GM20431 (cell line): ENCODE measurements at regions not wholly inside any gene's neighbourhood (a gene's known extent, or its start where the extent isn't known, plus 50 kb on each side); places are given as distances from the start of the nearest gene placed in this dataset.
"Not testable (repeated sequence)": the region's sequence is repeated elsewhere in the genome, so short reads cannot be mapped to it uniquely, and the experiment has no call there.

Experiments
- in situ Hi-C: fragments of 300-500 bp; cut with MseI, MboI; formaldehyde crosslinking; loops from one replicate; pipeline ENCODE4 v1.15.0; 2020; ENCODE audit warnings: low sequenced_read_pairs; ENCODE audit not compliant: unreplicated experiment

GRCh38 chr10:123269017-123269552 lies 114.9 kb downstream of the BUB3 start:
- in situ Hi-C loops: no loop called here

- in situ Hi-C loops: no loop called here
Observed at GRCh38 chr10:123269675-123270074, 115.5 kb downstream of the BUB3 start.

GRCh38 chr10:123270221-123270620 lies 116.0 kb downstream of the BUB3 start:
- in situ Hi-C loops: no loop called here

- in situ Hi-C loops: no loop called here
Observed at GRCh38 chr10:123270806-123271205, 116.6 kb downstream of the BUB3 start.

GRCh38 chr10:123272171-123272570 lies 118.0 kb downstream of the BUB3 start:
- in situ Hi-C loops: no loop called here

- in situ Hi-C loops: no loop called here
Observed at GRCh38 chr10:123274306-123275135, 120.3 kb downstream of the BUB3 start.

GRCh38 chr10:123275136-123275564 lies 120.9 kb downstream of the BUB3 start:
- in situ Hi-C loops: no loop called here

- in situ Hi-C loops: no loop called here
Observed at GRCh38 chr10:123278445-123278844, 124.2 kb downstream of the BUB3 start.

GRCh38 chr10:123283371-123283770 lies 129.2 kb downstream of the BUB3 start:
- in situ Hi-C loops: not testable (repeated sequence)

- in situ Hi-C loops: no loop called here
Observed at GRCh38 chr10:123284022-123284421, 129.8 kb downstream of the BUB3 start.

- in situ Hi-C loops: no loop called here
Observed at GRCh38 chr10:123287594-123288247, 133.5 kb downstream of the BUB3 start.

- in situ Hi-C loops: no loop called here
Observed at GRCh38 chr10:123289432-123289831, 135.2 kb downstream of the BUB3 start.

- in situ Hi-C loops: no loop called here
Observed at GRCh38 chr10:123294109-123294508, 139.9 kb downstream of the BUB3 start.

GRCh38 chr10:123294886-123295285 lies 140.7 kb downstream of the BUB3 start:
- in situ Hi-C loops: no loop called here

GRCh38 chr10:123295644-123296043 lies 141.4 kb downstream of the BUB3 start:
- in situ Hi-C loops: no loop called here

- in situ Hi-C loops: no loop called here
Observed at GRCh38 chr10:123297175-123297574, 143.0 kb downstream of the BUB3 start.

GRCh38 chr10:123298583-123298982 lies 144.4 kb downstream of the BUB3 start:
- in situ Hi-C loops: no loop called here

GRCh38 chr10:123299598-123299997 lies 145.4 kb downstream of the BUB3 start:
- in situ Hi-C loops: no loop called here

- in situ Hi-C loops: no loop called here
Observed at GRCh38 chr10:123301077-123301857, 147.1 kb downstream of the BUB3 start.

GRCh38 chr10:123303581-123304337 lies 149.6 kb downstream of the BUB3 start:
- in situ Hi-C loops: no loop called here
